Upper lobe of left lung (tissue), 6 donors: ENCODE measurements at regions not wholly inside any gene's neighbourhood (a gene's known extent, or its start where the extent isn't known, plus 50 kb on each side); places are given as distances from the start of the nearest gene placed in this dataset.

Source experiments
- ATAC-seq, 2 donors: fragments of 200-7000 bp; cut with Tn5 transposase; one replicate each; pipeline ENCODE4 v1.9.1; 2022; ENCODE audit warnings: mild to moderate bottlenecking in 2 of 2, moderate library complexity in 2 of 2; ENCODE audit not compliant: low FRiP score in 2 of 2
- DNase-seq, 2 donors: peaks; one replicate each; pipeline ENCODE4 v3.0.0-alpha.2; 2019 to 2020
- H3K27ac ChIP-seq, 4 donors: fragments of 200-600 bp; sonication (generic); one replicate each; pipeline ENCODE4 v1.5.1; 2016 to 2019
- H3K27me3 ChIP-seq, 4 donors: fragments of 200-600 bp; sonication (generic); one replicate each; pipeline ENCODE4 v1.5.1; 2017 to 2019
- H3K36me3 ChIP-seq, 4 donors: fragments of 200-600 bp; sonication (generic); one replicate each; pipeline ENCODE4 v1.5.1; 2016 to 2019
- H3K4me1 ChIP-seq, 4 donors: fragments of 200-600 bp; sonication (generic); one replicate each; pipeline ENCODE4 v1.5.1; 2018 to 2019
- H3K4me3 ChIP-seq, 4 donors: fragments of 200-600 bp; sonication (generic); one replicate each; pipeline ENCODE4 v1.5.1; 2017 to 2019; ENCODE audit warnings: mild to moderate bottlenecking in 2 of 4, moderate library complexity in 1 of 4
- H3K9me3 ChIP-seq, 4 donors: fragments of 200-600 bp; sonication (generic); one replicate each; pipeline ENCODE4 v1.5.1; 2018 to 2019
- EP300 ChIP-seq, 4 donors: sonication (generic); formaldehyde crosslinking; IDR thresholded peaks; one replicate each; pipeline ENCODE4 v1.5.1; 2017; ENCODE audit warnings: antibody characterized with exemption in 4 of 4, control low read depth in 2 of 4
- POLR2A ChIP-seq, 4 donors: fragments of 450-650 bp; IDR thresholded peaks; one replicate each; pipeline ENCODE4 v1.5.1; 2016 to 2017; ENCODE audit warnings: antibody characterized with exemption in 4 of 4, mild to moderate bottlenecking in 2 of 4
- POLR2AphosphoS5 ChIP-seq, 2 donors: sonication (generic); formaldehyde crosslinking; IDR thresholded peaks; one replicate each; pipeline ENCODE4 v1.5.1; 2017; ENCODE audit warnings: antibody characterized with exemption in 2 of 2
- WGBS, 2 donors: methylation state at CpG; one replicate each; pipeline ENCODE4 v1.1.5; 2017 to 2018; 5-methylcytosine and 5-hydroxymethylcytosine counted together
- TF ChIP-seq, protein P1 (sequence below), 6 experiments: fragments of 450-650 bp in 4 of 6; fragments of 200-600 bp in 2 of 6; sonication (generic) in 2 of 6; IDR thresholded peaks; one replicate each; pipeline ENCODE4 v1.5.1; 2016 to 2019; ENCODE audit warnings: antibody characterized with exemption in 6 of 6
- donor health status: DM: no; HTN: no; CAD: no; lungs with moderate emphysema.
- donor health status: DM: no; HTN: yes; CAD: no; lungs with severe emphysema.

GRCh38 chr2:103166456-103167324, 404.9 kb downstream of the TMEM182 start:
- H3K27me3 ChIP-seq = no peaks in the 10 kb centered on the region
- no peak for ATAC-seq
- WGBS, 2 donors = 77 to 79% methylated on average over 11 to 12 of the region's 12 CpGs
- no peaks in the 10 kb centered on the region for H3K4me1 ChIP-seq
- no peak overlapping the region for H3K4me3 ChIP-seq
- TF ChIP-seq POLR2AphosphoS5 (IDR thresholded peaks at IDR 0.05) = no peak
- TF ChIP-seq POLR2A (IDR thresholded peaks at IDR 0.05) = no peak
- no peak for TF ChIP-seq EP300 (IDR thresholded peaks at IDR 0.05)
- TF ChIP-seq, protein P1, sequence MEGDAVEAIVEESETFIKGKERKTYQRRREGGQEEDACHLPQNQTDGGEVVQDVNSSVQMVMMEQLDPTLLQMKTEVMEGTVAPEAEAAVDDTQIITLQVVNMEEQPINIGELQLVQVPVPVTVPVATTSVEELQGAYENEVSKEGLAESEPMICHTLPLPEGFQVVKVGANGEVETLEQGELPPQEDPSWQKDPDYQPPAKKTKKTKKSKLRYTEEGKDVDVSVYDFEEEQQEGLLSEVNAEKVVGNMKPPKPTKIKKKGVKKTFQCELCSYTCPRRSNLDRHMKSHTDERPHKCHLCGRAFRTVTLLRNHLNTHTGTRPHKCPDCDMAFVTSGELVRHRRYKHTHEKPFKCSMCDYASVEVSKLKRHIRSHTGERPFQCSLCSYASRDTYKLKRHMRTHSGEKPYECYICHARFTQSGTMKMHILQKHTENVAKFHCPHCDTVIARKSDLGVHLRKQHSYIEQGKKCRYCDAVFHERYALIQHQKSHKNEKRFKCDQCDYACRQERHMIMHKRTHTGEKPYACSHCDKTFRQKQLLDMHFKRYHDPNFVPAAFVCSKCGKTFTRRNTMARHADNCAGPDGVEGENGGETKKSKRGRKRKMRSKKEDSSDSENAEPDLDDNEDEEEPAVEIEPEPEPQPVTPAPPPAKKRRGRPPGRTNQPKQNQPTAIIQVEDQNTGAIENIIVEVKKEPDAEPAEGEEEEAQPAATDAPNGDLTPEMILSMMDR (IDR thresholded peaks at IDR 0.05) = no peak
- no peaks in the 10 kb centered on the region for H3K36me3 ChIP-seq
- no peak overlapping the region for H3K27ac ChIP-seq
- DNase-seq = peak in 1 of 2 donors; percentile 35
- no peaks in the 10 kb centered on the region for H3K9me3 ChIP-seq

DNA sequence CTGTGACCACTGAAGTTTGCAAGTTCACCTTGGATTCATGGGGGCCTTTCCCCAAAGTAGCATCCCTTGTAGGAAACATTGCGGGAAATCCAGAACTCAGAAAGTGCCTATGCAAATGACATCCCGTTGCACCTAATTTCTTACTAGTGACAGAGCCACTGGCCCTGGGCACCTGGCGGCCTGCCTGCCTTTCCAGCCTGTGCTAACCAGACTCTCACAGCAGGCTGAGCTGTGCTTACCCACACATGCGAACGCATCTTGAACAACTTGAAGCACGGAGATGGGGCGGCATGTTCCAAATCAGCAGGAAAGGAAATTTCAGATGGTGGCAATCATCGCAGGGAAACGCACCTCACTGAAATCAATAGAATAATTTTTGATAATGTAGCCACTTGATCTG, 405.8 kb downstream of the TMEM182 start:
- WGBS, 2 donors = 91 to 95% methylated on average over 8 to 9 of the region's 9 CpGs
- TF ChIP-seq POLR2A (IDR thresholded peaks at IDR 0.05) (no peak), POLR2AphosphoS5 (IDR thresholded peaks at IDR 0.05) (no peak), EP300 (IDR thresholded peaks at IDR 0.05) (no peak)
- TF ChIP-seq, protein P1 (IDR thresholded peaks at IDR 0.05) = no peak
- Histone ChIP-seq H3K4me1 (no peaks in the 10 kb centered on the region), H3K36me3 (no peaks in the 10 kb centered on the region), H3K9me3 (no peaks in the 10 kb centered on the region), H3K27ac (no peak overlapping the region), H3K4me3 (no peak overlapping the region), H3K27me3 (no peaks in the 10 kb centered on the region)
- peak in 1 of 2 donors; percentile 60 for DNase-seq
- no peak for ATAC-seq

DNA sequence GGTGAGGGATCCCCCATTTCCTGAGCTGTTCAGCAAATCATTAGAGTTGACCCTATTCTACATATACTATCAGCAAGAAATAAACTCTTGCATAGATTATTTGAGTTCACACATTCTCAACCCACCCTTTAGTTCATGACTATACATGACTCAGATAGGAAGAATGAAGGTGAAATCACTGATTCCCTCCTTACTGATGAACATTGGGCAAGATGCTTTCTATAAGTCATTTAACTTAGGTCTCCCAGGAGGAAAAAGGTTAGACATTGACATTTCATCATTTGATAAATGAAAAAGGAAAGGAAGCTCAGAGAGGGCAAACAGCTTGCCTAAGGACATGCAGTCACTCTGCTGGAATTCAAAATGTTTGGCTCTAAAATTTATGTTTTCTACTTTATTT, 408.0 kb downstream of the TMEM182 start:
- TF ChIP-seq, protein P1 (IDR thresholded peaks at IDR 0.05) = no peak
- TF ChIP-seq POLR2A (IDR thresholded peaks at IDR 0.05) = no peak
- no peak for TF ChIP-seq EP300 (IDR thresholded peaks at IDR 0.05)
- no peak for TF ChIP-seq POLR2AphosphoS5 (IDR thresholded peaks at IDR 0.05)
- no peaks in the 10 kb centered on the region for H3K27me3 ChIP-seq
- no peaks in the 10 kb centered on the region for H3K36me3 ChIP-seq
- no peak overlapping the region for H3K4me3 ChIP-seq
- no peak overlapping the region for H3K27ac ChIP-seq
- no peaks in the 10 kb centered on the region for H3K9me3 ChIP-seq
- ATAC-seq (no peak), DNase-seq (no peak)
- no peaks in the 10 kb centered on the region for H3K4me1 ChIP-seq

DNA sequence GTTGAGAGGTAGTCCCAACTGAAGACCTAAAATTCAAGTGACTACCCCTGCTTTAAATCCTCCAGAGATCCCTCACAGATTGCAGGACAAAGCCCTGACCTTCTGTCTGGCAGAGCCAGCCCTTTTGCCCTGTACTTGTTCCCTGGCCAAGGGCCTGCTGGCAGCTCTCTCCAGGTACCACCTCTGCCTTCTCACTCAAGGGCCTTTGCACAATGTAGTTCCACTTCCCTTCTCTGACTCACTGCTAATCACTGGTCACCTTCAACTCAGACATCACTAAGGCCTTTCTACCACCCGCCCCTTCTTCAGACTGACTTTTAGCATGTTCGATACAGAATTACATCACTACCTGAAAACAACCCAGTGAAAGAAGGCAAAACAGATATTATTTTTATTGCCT, 411.0 kb downstream of the TMEM182 start:
- DNase-seq (no peak), ATAC-seq (no peak)
- Histone ChIP-seq H3K27me3 (no peaks in the 10 kb centered on the region), H3K9me3 (no peaks in the 10 kb centered on the region), H3K36me3 (no peaks in the 10 kb centered on the region), H3K4me1 (no peaks in the 10 kb centered on the region), H3K4me3 (no peak overlapping the region), H3K27ac (no peak overlapping the region)
- TF ChIP-seq EP300 (IDR thresholded peaks at IDR 0.05) = no peak
- TF ChIP-seq POLR2AphosphoS5 (IDR thresholded peaks at IDR 0.05) = no peak
- no peak for TF ChIP-seq POLR2A (IDR thresholded peaks at IDR 0.05)
- TF ChIP-seq, protein P1 (IDR thresholded peaks at IDR 0.05) = no peak
- WGBS, 2 donors = 93% methylated on average over 2 of the region's 2 CpGs

DNA sequence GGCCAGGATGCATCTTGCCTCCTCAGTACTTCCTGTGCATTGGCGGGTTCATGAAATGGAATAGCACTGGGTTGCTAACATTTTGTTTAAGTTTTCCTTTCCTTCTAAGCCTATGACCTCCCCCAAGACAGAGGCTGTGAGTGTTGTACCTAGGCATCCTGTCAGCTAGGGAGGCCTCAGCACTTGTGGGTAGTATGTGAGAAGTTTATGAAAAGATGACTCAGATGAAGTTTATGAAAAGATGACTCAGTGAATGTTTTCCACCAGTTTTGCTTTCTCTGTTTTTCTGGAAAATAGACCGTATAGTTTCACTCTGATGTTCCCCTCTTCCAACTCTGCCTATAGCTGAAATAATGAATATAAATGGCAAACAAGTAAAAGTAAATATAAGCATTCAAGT, 412.9 kb downstream of the TMEM182 start:
- H3K9me3 ChIP-seq = no peaks in the 10 kb centered on the region
- DNase-seq (no peak), ATAC-seq (no peak)
- H3K36me3 ChIP-seq = no peaks in the 10 kb centered on the region
- no peaks in the 10 kb centered on the region for H3K4me1 ChIP-seq
- no peak for TF ChIP-seq EP300 (IDR thresholded peaks at IDR 0.05)
- no peak for TF ChIP-seq POLR2A (IDR thresholded peaks at IDR 0.05)
- TF ChIP-seq, protein P1 (IDR thresholded peaks at IDR 0.05) = no peak
- no peak for TF ChIP-seq POLR2AphosphoS5 (IDR thresholded peaks at IDR 0.05)
- H3K4me3 ChIP-seq = no peak overlapping the region
- no peak overlapping the region for H3K27ac ChIP-seq
- no peaks in the 10 kb centered on the region for H3K27me3 ChIP-seq
- 78 to 80% methylated on average over 2 of the region's 2 CpGs for WGBS, 2 donors
